ENCODE measurements at regions not wholly inside any gene's neighbourhood (a gene's known extent, or its start where the extent isn't known, plus 50 kb on each side); places are given as distances from the start of the nearest gene placed in this dataset.

- TF ChIP-seq CTCF (IDR thresholded peaks at IDR 0.05; ENCODE audit: borderline replicate concordance, control extremely low read depth, extremely low read depth, insufficient read depth, missing control alignments): no peak
- in situ Hi-C loops (cut with MboI; ENCODE audit: low sequenced_read_pairs, unreplicated experiment): no loop called here
- DNase-seq (ENCODE audit: low spot score): no peak
Measured at GRCh38 chr14:50051706-50052105, 64.7 kb downstream of the VCPKMT start.

DNA sequence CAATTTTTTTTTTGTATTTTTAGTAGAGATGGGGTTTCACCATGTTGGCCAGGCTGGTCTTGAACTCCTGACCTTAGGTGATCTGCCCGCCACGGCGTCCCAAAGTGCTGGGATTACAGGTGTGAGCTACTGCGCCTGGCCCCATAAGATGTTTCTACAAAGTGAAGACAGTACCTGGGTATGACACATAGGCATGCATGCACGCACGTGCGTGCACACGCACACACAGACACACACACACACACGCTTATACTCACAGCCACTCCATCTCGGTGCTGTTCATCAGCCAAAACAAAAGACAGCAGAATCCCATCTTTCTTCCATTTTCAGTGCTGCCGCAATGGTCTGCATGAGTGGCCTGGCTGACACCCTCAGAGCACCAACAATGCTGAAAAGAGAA, 63.9 kb downstream of the VCPKMT start:
- DNase-seq (ENCODE audit: low spot score): no peak
- in situ Hi-C loops (cut with MboI; ENCODE audit: low sequenced_read_pairs, unreplicated experiment): no loop called here
- TF ChIP-seq CTCF (IDR thresholded peaks at IDR 0.05; ENCODE audit: borderline replicate concordance, control extremely low read depth, extremely low read depth, insufficient read depth, missing control alignments): no peak

- DNase-seq (ENCODE audit: low spot score): no peak
- no peak for TF ChIP-seq CTCF (IDR thresholded peaks at IDR 0.05; ENCODE audit: borderline replicate concordance, control extremely low read depth, extremely low read depth, insufficient read depth, missing control alignments)
- in situ Hi-C loops (cut with MboI; ENCODE audit: low sequenced_read_pairs, unreplicated experiment): no loop called here
Measured at GRCh38 chr14:50053935-50054334, 62.4 kb downstream of the VCPKMT start.

DNA sequence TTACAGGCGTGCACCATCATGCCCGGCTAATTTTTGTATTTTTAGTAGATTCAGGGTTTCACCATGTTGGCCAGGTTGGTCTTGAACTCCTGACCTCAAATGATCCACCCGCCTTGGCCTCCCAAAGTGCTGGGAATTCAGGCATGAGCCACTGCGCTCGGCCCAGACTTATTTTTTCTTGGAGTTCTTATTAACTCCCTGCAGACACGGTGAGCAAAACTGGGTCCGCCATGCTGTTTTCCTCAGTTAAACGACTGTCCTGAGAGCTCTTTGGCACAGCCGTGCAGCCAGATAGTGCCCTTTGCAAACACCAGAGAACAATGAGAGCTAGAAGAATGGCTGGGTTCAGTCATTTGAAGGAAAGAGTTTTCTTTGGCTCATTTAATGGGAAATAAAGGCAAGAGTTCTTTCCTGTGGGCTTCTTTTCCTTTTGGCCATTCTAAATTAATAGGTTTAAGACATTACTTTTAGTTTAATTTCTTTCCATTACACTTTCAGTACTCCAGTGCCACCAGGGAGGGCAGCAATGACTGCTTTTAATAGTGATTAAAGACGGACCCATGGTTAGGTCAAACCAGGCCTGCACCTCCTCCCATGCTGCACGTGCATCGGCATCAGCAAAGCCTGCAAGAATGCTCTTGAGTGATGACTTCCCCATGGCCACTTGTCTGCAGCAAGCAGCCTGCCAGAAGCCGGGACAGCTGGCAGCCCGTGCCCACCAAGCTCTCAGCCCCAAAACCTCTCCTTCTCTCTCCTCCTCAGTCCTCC, 60.7 kb downstream of the VCPKMT start:
- in situ Hi-C loops (cut with MboI; ENCODE audit: low sequenced_read_pairs, unreplicated experiment): no loop called here
- no peak for TF ChIP-seq CTCF (IDR thresholded peaks at IDR 0.05; ENCODE audit: borderline replicate concordance, control extremely low read depth, extremely low read depth, insufficient read depth, missing control alignments)
- DNase-seq (ENCODE audit: low spot score): no peak

GRCh38 chr14:50056435-50056834, 59.9 kb downstream of the VCPKMT start:
- no peak for DNase-seq (ENCODE audit: low spot score)
- in situ Hi-C loops (cut with MboI; ENCODE audit: low sequenced_read_pairs, unreplicated experiment): no loop called here
- TF ChIP-seq CTCF (IDR thresholded peaks at IDR 0.05; ENCODE audit: borderline replicate concordance, control extremely low read depth, extremely low read depth, insufficient read depth, missing control alignments): no peak

- TF ChIP-seq CTCF (IDR thresholded peaks at IDR 0.05; ENCODE audit: borderline replicate concordance, control extremely low read depth, extremely low read depth, insufficient read depth, missing control alignments): no peak
- no peak for DNase-seq (ENCODE audit: low spot score)
- in situ Hi-C loops (cut with MboI; ENCODE audit: low sequenced_read_pairs, unreplicated experiment): no loop called here
Measured at GRCh38 chr14:50057331-50057730, 59.0 kb downstream of the VCPKMT start.
